22Rv1 (cell line): ENCODE measurements at regions not wholly inside any gene's neighbourhood (a gene's known extent, or its start where the extent isn't known, plus 50 kb on each side); places are given as distances from the start of the nearest gene placed in this dataset.
"Not testable (repeated sequence)": the region's sequence is repeated elsewhere in the genome, so short reads cannot be mapped to it uniquely, and the experiment has no call there.

Experiments used
- H3K27ac ChIP-seq: fragments of 450-650 bp; 2 replicates; pipeline ENCODE4 v1.5.1; 2017
- ZFX ChIP-seq: fragments of 450-650 bp; IDR thresholded peaks from 2 replicates; pipeline ENCODE4 v1.6.1; 2017; ENCODE audit warnings: antibody characterized with exemption, borderline replicate concordance
- TF ChIP-seq, protein P1 (sequence below): fragments of 450-650 bp; IDR thresholded peaks from 2 replicates; pipeline ENCODE4 v1.5.1; 2017; ENCODE audit warnings: mild to moderate bottlenecking

DNA sequence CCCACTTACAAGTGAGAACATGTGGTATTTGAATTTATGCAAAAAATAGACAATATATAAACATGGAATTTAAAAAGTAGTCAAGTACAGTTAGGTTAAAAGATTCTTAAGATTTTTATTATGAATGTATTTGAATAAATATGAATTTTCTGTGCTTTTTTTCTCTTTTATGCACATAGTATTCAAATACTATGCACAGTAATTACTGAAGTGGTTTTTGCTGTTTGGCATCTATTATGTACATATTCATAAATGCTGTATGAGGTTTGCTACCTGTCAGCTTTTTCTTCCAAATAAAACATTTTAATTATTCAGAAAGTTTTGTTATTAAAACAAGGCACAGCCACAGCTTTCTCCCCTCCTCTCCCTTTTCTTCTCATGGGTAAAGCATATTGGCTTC is 1272.7 kb downstream of the NSUN3 start:
- TF ChIP-seq, protein P1, sequence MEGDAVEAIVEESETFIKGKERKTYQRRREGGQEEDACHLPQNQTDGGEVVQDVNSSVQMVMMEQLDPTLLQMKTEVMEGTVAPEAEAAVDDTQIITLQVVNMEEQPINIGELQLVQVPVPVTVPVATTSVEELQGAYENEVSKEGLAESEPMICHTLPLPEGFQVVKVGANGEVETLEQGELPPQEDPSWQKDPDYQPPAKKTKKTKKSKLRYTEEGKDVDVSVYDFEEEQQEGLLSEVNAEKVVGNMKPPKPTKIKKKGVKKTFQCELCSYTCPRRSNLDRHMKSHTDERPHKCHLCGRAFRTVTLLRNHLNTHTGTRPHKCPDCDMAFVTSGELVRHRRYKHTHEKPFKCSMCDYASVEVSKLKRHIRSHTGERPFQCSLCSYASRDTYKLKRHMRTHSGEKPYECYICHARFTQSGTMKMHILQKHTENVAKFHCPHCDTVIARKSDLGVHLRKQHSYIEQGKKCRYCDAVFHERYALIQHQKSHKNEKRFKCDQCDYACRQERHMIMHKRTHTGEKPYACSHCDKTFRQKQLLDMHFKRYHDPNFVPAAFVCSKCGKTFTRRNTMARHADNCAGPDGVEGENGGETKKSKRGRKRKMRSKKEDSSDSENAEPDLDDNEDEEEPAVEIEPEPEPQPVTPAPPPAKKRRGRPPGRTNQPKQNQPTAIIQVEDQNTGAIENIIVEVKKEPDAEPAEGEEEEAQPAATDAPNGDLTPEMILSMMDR = no peak
- no peak for TF ChIP-seq ZFX

GRCh38 chr3:95338446-95338845 is 1275.6 kb downstream of the NSUN3 start:
- H3K27ac ChIP-seq = no peak overlapping the region
- TF ChIP-seq, protein P1 = no peak
- TF ChIP-seq ZFX = no peak

More for the DNA sequence above, 1272.7 kb downstream of the NSUN3 start:
- H3K27ac ChIP-seq = no peak overlapping the region

DNA sequence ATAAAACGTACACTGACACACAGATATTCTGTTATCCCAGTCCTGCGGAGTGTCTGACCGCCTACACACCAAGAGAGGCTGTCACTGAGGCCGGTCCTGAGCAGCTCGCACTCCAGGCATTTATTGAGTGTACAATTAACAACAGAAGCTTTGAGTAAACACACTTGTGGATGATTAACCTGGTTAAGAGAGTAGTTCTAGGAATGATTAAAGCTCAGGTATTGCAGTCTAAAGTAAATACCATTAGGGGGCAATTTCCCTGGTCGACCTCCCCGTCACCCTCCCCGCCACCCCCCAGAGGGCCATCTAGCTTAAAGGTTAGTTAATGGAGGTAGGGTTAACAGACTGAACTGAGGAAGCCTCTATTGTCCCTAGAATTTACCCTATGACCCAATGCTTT is 1278.5 kb downstream of the NSUN3 start:
- TF ChIP-seq ZFX = no peak
- TF ChIP-seq, protein P1 = no peak
- no peak overlapping the region for H3K27ac ChIP-seq

GRCh38 chr3:95343228-95343627 is 1280.4 kb downstream of the NSUN3 start:
- no peak for TF ChIP-seq ZFX
- TF ChIP-seq, protein P1 = no peak
- H3K27ac ChIP-seq = no peak overlapping the region

- TF ChIP-seq, protein P1 = no peak
- no peak for TF ChIP-seq ZFX
- no peak overlapping the region for H3K27ac ChIP-seq
Observed at GRCh38 chr3:95343767-95344166, 1280.9 kb downstream of the NSUN3 start.

- H3K27ac ChIP-seq = not testable (repeated sequence)
Observed at GRCh38 chr3:95347936-95348335, 1285.1 kb downstream of the NSUN3 start.

DNA sequence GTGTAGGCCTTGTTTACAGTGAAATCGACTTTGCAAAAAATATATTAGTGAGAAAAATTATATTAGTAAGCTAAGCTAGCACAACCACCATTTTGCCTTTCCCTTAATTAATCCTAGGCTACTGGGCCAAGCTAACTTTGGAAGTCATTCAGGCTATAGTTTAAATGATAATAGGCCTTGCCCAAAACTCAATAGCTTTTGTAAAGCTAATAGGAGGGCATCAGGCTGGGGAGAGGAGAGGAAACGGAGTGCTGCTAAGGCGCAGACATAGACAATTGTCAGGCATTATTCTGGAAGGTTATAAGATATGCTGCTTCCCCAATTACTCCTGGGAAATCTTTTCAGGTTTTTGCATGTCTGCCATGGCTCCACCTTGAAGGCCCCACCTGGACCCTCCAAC is 1286.0 kb downstream of the NSUN3 start:
- TF ChIP-seq, protein P1 = no peak
- no peak for TF ChIP-seq ZFX
- no peak overlapping the region for H3K27ac ChIP-seq

- no peak overlapping the region for H3K27ac ChIP-seq
- TF ChIP-seq, protein P1 = no peak
- no peak for TF ChIP-seq ZFX
Observed at GRCh38 chr3:95350049-95350448, 1287.2 kb downstream of the NSUN3 start.
